ENCODE measurements at regions not wholly inside any gene's neighbourhood (a gene's known extent, or its start where the extent isn't known, plus 50 kb on each side); places are given as distances from the start of the nearest gene placed in this dataset.

GRCh38 chr1:68620571-68620970 lies 123.7 kb upstream of the DEPDC1 start:
- TF ChIP-seq, protein P1, sequence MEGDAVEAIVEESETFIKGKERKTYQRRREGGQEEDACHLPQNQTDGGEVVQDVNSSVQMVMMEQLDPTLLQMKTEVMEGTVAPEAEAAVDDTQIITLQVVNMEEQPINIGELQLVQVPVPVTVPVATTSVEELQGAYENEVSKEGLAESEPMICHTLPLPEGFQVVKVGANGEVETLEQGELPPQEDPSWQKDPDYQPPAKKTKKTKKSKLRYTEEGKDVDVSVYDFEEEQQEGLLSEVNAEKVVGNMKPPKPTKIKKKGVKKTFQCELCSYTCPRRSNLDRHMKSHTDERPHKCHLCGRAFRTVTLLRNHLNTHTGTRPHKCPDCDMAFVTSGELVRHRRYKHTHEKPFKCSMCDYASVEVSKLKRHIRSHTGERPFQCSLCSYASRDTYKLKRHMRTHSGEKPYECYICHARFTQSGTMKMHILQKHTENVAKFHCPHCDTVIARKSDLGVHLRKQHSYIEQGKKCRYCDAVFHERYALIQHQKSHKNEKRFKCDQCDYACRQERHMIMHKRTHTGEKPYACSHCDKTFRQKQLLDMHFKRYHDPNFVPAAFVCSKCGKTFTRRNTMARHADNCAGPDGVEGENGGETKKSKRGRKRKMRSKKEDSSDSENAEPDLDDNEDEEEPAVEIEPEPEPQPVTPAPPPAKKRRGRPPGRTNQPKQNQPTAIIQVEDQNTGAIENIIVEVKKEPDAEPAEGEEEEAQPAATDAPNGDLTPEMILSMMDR (IDR thresholded peaks at IDR 0.05; ENCODE audit: low read length): no peak
- TF ChIP-seq EZH2 (IDR thresholded peaks at IDR 0.05; ENCODE audit: borderline replicate concordance, low read length): no peak
